BJ (cell line): ENCODE measurements at regions not wholly inside any gene's neighbourhood (a gene's known extent, or its start where the extent isn't known, plus 50 kb on each side); places are given as distances from the start of the nearest gene placed in this dataset.

Source experiments
- CTCF ChIA-PET: fragments of 350-600 bp; formaldehyde crosslinking; extraction: SDS; loops from one replicate; lab custom pipeline; 2021; ENCODE audit warnings: antibody characterized with exemption, inconsistent platforms; lab: Yijun Ruan, JAX
- POLR2A ChIA-PET: fragments of 300-600 bp; sonication (Branson Sonifier 250); formaldehyde crosslinking; extraction: SDS; loops from one replicate; lab custom pipeline; 2021; ENCODE audit warnings: antibody characterized with exemption; lab: Charles Lee
- DNase-seq: peaks from one replicate; pipeline ENCODE4 v3.0.0-alpha.2; 2011; ENCODE audit warnings: low read depth
- H3K27me3 ChIP-seq: 2 replicates; pipeline ENCODE4 v1.6.0; 2011; ENCODE audit warnings: low read length; ENCODE audit not compliant: control insufficient read depth, insufficient read depth
- H3K36me3 ChIP-seq: 2 replicates; pipeline ENCODE4 v1.5.1; 2011; ENCODE audit warnings: low read length; ENCODE audit not compliant: control insufficient read depth, insufficient read depth
- H3K4me3 ChIP-seq: 2 replicates; pipeline ENCODE4 v1.5.1; 2011; ENCODE audit warnings: low read depth, mild to moderate bottlenecking, control low read depth, low read length
- CTCF ChIP-seq: IDR thresholded peaks from 2 replicates; pipeline ENCODE4 v1.5.1; 2011; ENCODE audit warnings: low read depth, mild to moderate bottlenecking, control low read depth, inconsistent platforms, low read length, moderate library complexity; ENCODE audit not compliant: insufficient read depth

DNA sequence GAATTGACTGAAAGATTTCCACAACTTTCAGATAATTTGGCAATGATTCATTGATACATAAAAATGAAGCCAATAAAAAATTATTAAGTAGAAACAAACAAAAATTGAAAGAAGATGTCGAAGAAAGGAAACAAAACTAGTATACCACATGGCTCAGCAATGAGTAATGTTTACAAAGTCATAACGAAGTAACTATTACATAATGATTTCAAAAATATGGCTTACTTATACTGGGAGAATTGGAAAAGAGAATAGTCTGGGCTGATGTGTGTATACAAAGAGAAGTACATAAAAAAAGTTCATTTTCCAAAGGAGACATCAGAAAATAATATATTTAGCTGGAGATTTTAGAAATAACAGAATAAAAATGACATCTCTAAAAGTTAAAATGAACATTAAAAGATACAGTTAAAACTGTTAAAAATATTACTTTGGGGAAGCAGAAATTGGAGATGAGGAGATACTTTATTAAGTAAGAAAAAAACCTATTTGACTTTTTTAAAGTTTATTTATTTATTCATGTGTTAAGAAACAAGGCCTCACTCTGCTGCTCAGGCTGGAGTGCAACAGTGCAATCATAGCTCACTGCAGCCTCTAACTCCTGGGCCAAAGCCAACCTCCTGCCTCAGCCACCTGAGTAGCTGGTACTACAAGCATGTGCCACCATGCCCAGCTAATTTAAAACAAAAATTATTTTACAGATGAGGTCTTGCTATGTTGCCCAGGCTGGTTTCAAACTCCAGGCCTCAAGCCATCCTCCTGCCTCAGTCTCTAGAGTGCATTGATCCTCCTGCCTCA is 409.7 kb upstream of the PIK3C3 start:
- POLR2A ChIA-PET, result no interaction called here
- DNase-seq, result no peak
- Histone ChIP-seq H3K36me3 (no peaks in the 10 kb centered on the region), H3K4me3 (no peak overlapping the region), H3K27me3 (no peaks in the 10 kb centered on the region; the same call in 1 of the 2 replicates)
- CTCF ChIA-PET, result no interaction called here
- no peak for TF ChIP-seq CTCF

GRCh38 chr18:41543815-41544214 is 411.2 kb upstream of the PIK3C3 start:
- CTCF ChIA-PET, result no interaction called here
- no peak for DNase-seq
- TF ChIP-seq CTCF, result no peak
- POLR2A ChIA-PET, result no interaction called here
- H3K27me3 ChIP-seq, result no peaks in the 10 kb centered on the region; the same call in 1 of the 2 replicates
- H3K4me3 ChIP-seq, result no peak overlapping the region
- no peaks in the 10 kb centered on the region for H3K36me3 ChIP-seq

- no peaks in the 10 kb centered on the region; the same call in 1 of the 2 replicates for H3K27me3 ChIP-seq
- no peak for DNase-seq
- no peak for TF ChIP-seq CTCF
- CTCF ChIA-PET, result no interaction called here
- H3K4me3 ChIP-seq, result no peak overlapping the region
- no peaks in the 10 kb centered on the region for H3K36me3 ChIP-seq
- POLR2A ChIA-PET, result no interaction called here
Observed at GRCh38 chr18:41540237-41540871, 414.7 kb upstream of the PIK3C3 start.

GRCh38 chr18:41538751-41539150 is 416.3 kb upstream of the PIK3C3 start:
- no peaks in the 10 kb centered on the region; the same call in 1 of the 2 replicates for H3K27me3 ChIP-seq

More at GRCh38 chr18:41538751-41539150, 416.3 kb upstream of the PIK3C3 start:
- ChIA-PET CTCF (no interaction called here), POLR2A (no interaction called here)
- DNase-seq, result no peak
- Histone ChIP-seq H3K4me3 (no peak overlapping the region), H3K36me3 (no peaks in the 10 kb centered on the region)
- no peak for TF ChIP-seq CTCF
